Hepatocyte (in vitro differentiated cells): ENCODE measurements at regions not wholly inside any gene's neighbourhood (a gene's known extent, or its start where the extent isn't known, plus 50 kb on each side); places are given as distances from the start of the nearest gene placed in this dataset.

ENCODE experiments used
- CTCF ChIP-seq: fragments of 200-600 bp; sonication (generic); IDR thresholded peaks from 2 replicates; pipeline ENCODE4 v1.5.1; 2016; ENCODE audit warnings: antibody characterized with exemption, mild to moderate bottlenecking; ENCODE audit not compliant: poor library complexity
- EZH2 ChIP-seq: fragments of 200-600 bp; sonication (generic); IDR thresholded peaks from 2 replicates; pipeline ENCODE4 v1.6.1; 2016; ENCODE audit warnings: antibody characterized with exemption, mild to moderate bottlenecking, borderline replicate concordance

GRCh38 chr1:216866714-216867113 is 143.5 kb upstream of the ESRRG start:
- no peak for TF ChIP-seq CTCF
- TF ChIP-seq EZH2, result no peak
